ENCODE measurements at regions not wholly inside any gene's neighbourhood (a gene's known extent, or its start where the extent isn't known, plus 50 kb on each side); places are given as distances from the start of the nearest gene placed in this dataset.

GRCh38 chr2:184049566-184049965, 548.8 kb upstream of the ZNF804A start:
- TF ChIP-seq EZH2 (IDR thresholded peaks at IDR 0.05; ENCODE audit: insufficient read depth, poor library complexity, severe bottlenecking) = no peak
- no peak for TF ChIP-seq EZH2phosphoT487 (IDR thresholded peaks at IDR 0.05; ENCODE audit: insufficient read depth, low read depth)

Data from GM23248 (cell line).